Inflammatory macrophage treated with lipopolysaccharide for 1 hour (primary cell): ENCODE measurements at regions not wholly inside any gene's neighbourhood (a gene's known extent, or its start where the extent isn't known, plus 50 kb on each side); places are given as distances from the start of the nearest gene placed in this dataset.

Experiments used
- DNase-seq, 2 donors: peaks; one replicate each; pipeline ENCODE4 v3.0.0-alpha.2; 2020 to 2022

GRCh38 chr11:115566180-115566764 is 62.1 kb upstream of the CADM1 start:
- DNase-seq = no peak

- no peak for DNase-seq
Measured at GRCh38 chr11:115564851-115565250, 60.6 kb upstream of the CADM1 start.

- no peak for DNase-seq
Measured at GRCh38 chr11:115561116-115561515, 56.9 kb upstream of the CADM1 start.

- DNase-seq = no peak
Measured at GRCh38 chr11:115558635-115559034, 54.4 kb upstream of the CADM1 start.

GRCh38 chr11:115557681-115558080 is 53.5 kb upstream of the CADM1 start:
- DNase-seq = no peak

GRCh38 chr11:115556984-115557383 is 52.8 kb upstream of the CADM1 start:
- DNase-seq = no peak

- no peak for DNase-seq
Measured at GRCh38 chr11:115555336-115556090, 51.3 kb upstream of the CADM1 start.
